GM12878 (cell line): ENCODE measurements at regions not wholly inside any gene's neighbourhood (a gene's known extent, or its start where the extent isn't known, plus 50 kb on each side); places are given as distances from the start of the nearest gene placed in this dataset.

Source experiments
- ATAC-seq: fragments of 200-7000 bp; cut with Tn5 transposase; 3 replicates; pipeline ENCODE4 v1.9.1; 2020; ENCODE audit warnings: mild to moderate bottlenecking, moderate library complexity
- BruUV-seq: library from RNA; stranded (reverse); fragments of 400-500 nt; replicated peaks from 2 replicates; lab custom pipeline; 2021; lab: Mats Ljungman, UMichigan
- CTCF ChIA-PET: fragments of 300-600 bp; sonication (Branson Sonifier 250); formaldehyde crosslinking; extraction: SDS; loops from one replicate; lab custom pipeline; 2021; ENCODE audit warnings: inconsistent platforms; lab: Yijun Ruan, JAX
- POLR2A ChIA-PET: fragments of 350-600 bp; formaldehyde crosslinking; extraction: SDS; loops from one replicate; lab custom pipeline; 2021; ENCODE audit warnings: inconsistent platforms; lab: Charles Lee
- RAD21 ChIA-PET: fragments of 300-600 bp; sonication (Branson Sonifier 250); formaldehyde crosslinking; loops from one replicate; lab custom pipeline; 2023; ENCODE audit warnings: antibody characterized with exemption; ENCODE audit not compliant: unreplicated experiment; lab: Charles Lee
- SMC1A ChIA-PET: fragments of 300-600 bp; sonication (Branson Sonifier 250); formaldehyde crosslinking; loops from one replicate; lab custom pipeline; 2023; ENCODE audit not compliant: unreplicated experiment, uncharacterized antibody; lab: Charles Lee
- DNase-seq: peaks from one replicate; pipeline ENCODE4 v3.0.0-alpha.2; 2011; ENCODE audit warnings: low read depth, low spot score
- FAIRE-seq: peaks from 3 replicates; lab custom pipeline; 2011; peaks lifted over from hg19 to GRCh38; lab: Jason Lieb, UNC
- H2AFZ ChIP-seq: 2 replicates; pipeline ENCODE4 v1.6.0; 2011; ENCODE audit warnings: low read depth, low read length, control low read depth; ENCODE audit not compliant: control insufficient read depth
- H3K27ac ChIP-seq: 2 replicates; pipeline ENCODE4 v1.5.1; 2011; ENCODE audit warnings: control low read depth; ENCODE audit not compliant: control insufficient read depth, insufficient read depth
- H3K27me3 ChIP-seq, 2 experiments: replicated peaks in 1 of 2; 2 replicates each; pipeline versions ENCODE4 v1.6.0 to v1.6.1; 2011; ENCODE audit warnings: low read length in 1 of 2; ENCODE audit not compliant: control insufficient read depth in 2 of 2, insufficient read depth in 2 of 2
- H3K36me3 ChIP-seq, 2 experiments: 2 replicates each; pipeline ENCODE4 v1.5.1; 2011; ENCODE audit warnings: low read length in 1 of 2; ENCODE audit not compliant: control insufficient read depth in 2 of 2, insufficient read depth in 2 of 2
- H3K4me1 ChIP-seq: 2 replicates; pipeline ENCODE4 v1.6.1; 2011; ENCODE audit warnings: mild to moderate bottlenecking, low read length, moderate library complexity, mixed read lengths; ENCODE audit not compliant: control insufficient read depth, insufficient read depth
- H3K4me2 ChIP-seq: 2 replicates; pipeline ENCODE4 v1.6.0; 2011; ENCODE audit warnings: control low read depth; ENCODE audit not compliant: control insufficient read depth, insufficient read depth
- H3K4me3 ChIP-seq: fragments of 200-600 bp; sonication (generic); 2 replicates; pipeline ENCODE4 v1.5.1; 2016
- H3K79me2 ChIP-seq: 2 replicates; pipeline ENCODE4 v1.6.0; 2011; ENCODE audit warnings: low read length; ENCODE audit not compliant: control insufficient read depth, insufficient read depth
- H3K9ac ChIP-seq: 2 replicates; pipeline ENCODE4 v1.8.0; 2011; ENCODE audit warnings: low read length, control low read depth, mixed read lengths; ENCODE audit not compliant: control insufficient read depth, insufficient read depth
- H3K9me3 ChIP-seq: replicated peaks from 3 replicates; pipeline ENCODE4 v1.5.1; 2011; ENCODE audit warnings: mild to moderate bottlenecking, low read length; ENCODE audit not compliant: control insufficient read depth, insufficient read depth
- H4K20me1 ChIP-seq: 2 replicates; pipeline ENCODE4 v1.6.0; 2011; ENCODE audit not compliant: control insufficient read depth, insufficient read depth
- BCL11A ChIP-seq: IDR thresholded peaks from 2 replicates; pipeline ENCODE4 v1.6.1; 2011; ENCODE audit warnings: low read depth, low read length
- BMI1 ChIP-seq: fragments of 450-650 bp; IDR thresholded peaks from 2 replicates; pipeline ENCODE4 v1.6.1; 2016; ENCODE audit warnings: mild to moderate bottlenecking, moderate library complexity, borderline replicate concordance
- EGR1 ChIP-seq, 2 experiments: IDR thresholded peaks; 1 replicate in 1 of 2; 2 replicates in 1 of 2; pipeline ENCODE4 v1.6.1; 2011 to 2012; ENCODE audit warnings: low read depth in 2 of 2, low read length in 2 of 2, borderline replicate concordance in 1 of 2, mild to moderate bottlenecking in 1 of 2, moderate library complexity in 1 of 2
- GATAD2B ChIP-seq: fragments of 450-650 bp; conservative IDR thresholded peaks from 2 replicates; pipeline ENCODE4 v1.6.1; 2017; ENCODE audit warnings: low read depth, mild to moderate bottlenecking, moderate library complexity
- JUNB ChIP-seq: IDR thresholded peaks from 2 replicates; pipeline ENCODE4 v1.6.1; 2016; ENCODE audit warnings: antibody characterized with exemption, mild to moderate bottlenecking
- NFIC ChIP-seq: IDR thresholded peaks from 2 replicates; pipeline ENCODE4 v1.6.1; 2012; ENCODE audit warnings: low read depth, mild to moderate bottlenecking, inconsistent platforms, low read length, moderate library complexity
- POLR2AphosphoS2 ChIP-seq: IDR thresholded peaks from 2 replicates; pipeline ENCODE4 v1.6.1; 2011; ENCODE audit warnings: low read depth, mild to moderate bottlenecking, low read length, improper control_type of control experiment, moderate library complexity
- RELA ChIP-seq: fragments of 450-650 bp; IDR thresholded peaks from 2 replicates; pipeline ENCODE4 v1.8.0; 2014; ENCODE audit warnings: borderline replicate concordance; ENCODE audit not compliant: partially characterized antibody
- SUPT20H ChIP-seq: IDR thresholded peaks from 2 replicates; pipeline ENCODE4 v1.6.1; 2011; ENCODE audit warnings: low read depth, mild to moderate bottlenecking, low read length, moderate library complexity, borderline replicate concordance; ENCODE audit not compliant: control insufficient read depth
- ZNF24 ChIP-seq: fragments of 450-650 bp; IDR thresholded peaks from 2 replicates; pipeline ENCODE4 v1.6.1; 2017; ENCODE audit warnings: antibody characterized with exemption, mild to moderate bottlenecking
- ZNF622 ChIP-seq: fragments of 450-650 bp; IDR thresholded peaks from 2 replicates; pipeline ENCODE4 v1.6.1; 2017; ENCODE audit warnings: mild to moderate bottlenecking, inconsistent platforms
- WGBS: methylation state at CpG from one replicate; pipeline ENCODE4 v1.1.6; 2016; ENCODE audit warnings: low lambda C conversion rate; ENCODE audit not compliant: insufficient replicate concordance, insufficient coverage; ENCODE audit errors: missing lambda C conversion rate; 5-methylcytosine and 5-hydroxymethylcytosine counted together
- in situ Hi-C: fragments of 300-500 bp; cut with MboI; formaldehyde crosslinking; loops from 9 replicates; pipeline ENCODE4 v1.14.3; 2018; ENCODE audit warnings: mixed read lengths
- intact Hi-C: fragments of 100-400 bp; cut with micrococcal nuclease; formaldehyde crosslinking; loops from one replicate; pipeline ENCODE4 v1.14.2; 2022; ENCODE audit not compliant: unreplicated experiment
- TF ChIP-seq, protein P1 (sequence below): fragments of 450-650 bp; IDR thresholded peaks from 2 replicates; pipeline ENCODE4 v1.6.1; 2018; ENCODE audit warnings: mild to moderate bottlenecking, low read depth, moderate library complexity; ENCODE audit not compliant: partially characterized antibody

DNA sequence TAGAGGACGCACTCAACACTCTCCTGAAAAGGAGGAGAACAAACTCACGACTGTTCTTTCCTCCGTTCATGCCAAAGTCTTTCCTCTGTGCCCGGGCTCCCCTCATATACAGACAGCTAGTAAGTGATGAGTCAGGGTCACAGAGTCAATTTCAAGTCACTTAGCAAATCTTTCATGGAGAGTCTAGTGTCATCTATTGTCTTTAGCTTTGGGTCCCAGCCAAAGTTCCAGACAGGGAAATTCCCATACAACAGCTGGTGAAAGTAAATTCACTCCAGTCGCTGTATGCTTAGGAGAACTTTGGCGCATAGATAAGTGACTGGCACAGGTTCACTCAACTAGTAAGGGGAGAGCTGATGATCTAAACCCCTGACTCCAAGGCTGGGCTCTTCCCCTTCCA, 226.5 kb downstream of the MID1 start:
- Histone ChIP-seq H3K4me2 (no peak overlapping the region), H3K9me3 (no peaks in the 10 kb centered on the region), H3K79me2 (no peaks in the 10 kb centered on the region), H4K20me1 (no peaks in the 10 kb centered on the region; the same call in 1 of the 2 replicates), H3K9ac (no peak overlapping the region), H3K4me1 (no peaks in the 10 kb centered on the region), H3K36me3 (no peaks in the 10 kb centered on the region), H3K4me3 (no peak overlapping the region), H3K27me3 (no peaks in the 10 kb centered on the region; a peak in 1 of 4 replicates), H2AFZ (no peak overlapping the region), H3K27ac (no peak overlapping the region)
- WGBS = 37% methylated on average over 6 of the region's 6 CpGs
- TF ChIP-seq NFIC = no peak
- TF ChIP-seq JUNB = no peak
- TF ChIP-seq ZNF24 = no peak
- TF ChIP-seq, protein P1, sequence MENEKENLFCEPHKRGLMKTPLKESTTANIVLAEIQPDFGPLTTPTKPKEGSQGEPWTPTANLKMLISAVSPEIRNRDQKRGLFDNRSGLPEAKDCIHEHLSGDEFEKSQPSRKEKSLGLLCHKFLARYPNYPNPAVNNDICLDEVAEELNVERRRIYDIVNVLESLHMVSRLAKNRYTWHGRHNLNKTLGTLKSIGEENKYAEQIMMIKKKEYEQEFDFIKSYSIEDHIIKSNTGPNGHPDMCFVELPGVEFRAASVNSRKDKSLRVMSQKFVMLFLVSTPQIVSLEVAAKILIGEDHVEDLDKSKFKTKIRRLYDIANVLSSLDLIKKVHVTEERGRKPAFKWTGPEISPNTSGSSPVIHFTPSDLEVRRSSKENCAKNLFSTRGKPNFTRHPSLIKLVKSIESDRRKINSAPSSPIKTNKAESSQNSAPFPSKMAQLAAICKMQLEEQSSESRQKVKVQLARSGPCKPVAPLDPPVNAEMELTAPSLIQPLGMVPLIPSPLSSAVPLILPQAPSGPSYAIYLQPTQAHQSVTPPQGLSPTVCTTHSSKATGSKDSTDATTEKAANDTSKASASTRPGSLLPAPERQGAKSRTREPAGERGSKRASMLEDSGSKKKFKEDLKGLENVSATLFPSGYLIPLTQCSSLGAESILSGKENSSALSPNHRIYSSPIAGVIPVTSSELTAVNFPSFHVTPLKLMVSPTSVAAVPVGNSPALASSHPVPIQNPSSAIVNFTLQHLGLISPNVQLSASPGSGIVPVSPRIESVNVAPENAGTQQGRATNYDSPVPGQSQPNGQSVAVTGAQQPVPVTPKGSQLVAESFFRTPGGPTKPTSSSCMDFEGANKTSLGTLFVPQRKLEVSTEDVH = no peak
- TF ChIP-seq SUPT20H = no peak
- TF ChIP-seq BMI1 = no peak
- no peak for TF ChIP-seq POLR2AphosphoS2
- TF ChIP-seq EGR1 (IDR thresholded peaks at IDR 0.05; ENCODE audit: borderline replicate concordance in 1 of 2, low read depth in 2 of 2, low read length in 2 of 2) = no peak
- TF ChIP-seq RELA = no peak
- TF ChIP-seq GATAD2B = no peak
- TF ChIP-seq ZNF622 = no peak
- TF ChIP-seq BCL11A = no peak
- intact Hi-C loops = no loop called here
- ChIA-PET RAD21 (no interaction called here), SMC1A (interaction anchor here (1.7 kb wide), 1 partner anchor 13 kb away, joined by 4 read pairs; no protein-coding TSS in a partner anchor), POLR2A (no interaction called here), CTCF (interaction anchor here (1.8 kb wide), 1 partner anchor 204 kb away, joined by 4 read pairs; no protein-coding TSS in a partner anchor)
- ATAC-seq = no peak
- no peak for FAIRE-seq
- in situ Hi-C loops = no loop called here
- no peak for DNase-seq
- no TSS peak for BruUV-seq
